ENCODE measurements at regions not wholly inside any gene's neighbourhood (a gene's known extent, or its start where the extent isn't known, plus 50 kb on each side); places are given as distances from the start of the nearest gene placed in this dataset.
"Not testable (repeated sequence)": the region's sequence is repeated elsewhere in the genome, so short reads cannot be mapped to it uniquely, and the experiment has no call there.

- DNase-seq (ENCODE audit: low spot score), result no peak
Measured at GRCh38 chr2:234193977-234194563, 143.6 kb downstream of the SPP2 start.

- peak; percentile 15 for DNase-seq (ENCODE audit: low spot score)
Measured at GRCh38 chr2:234191819-234192407, 141.4 kb downstream of the SPP2 start.

DNA sequence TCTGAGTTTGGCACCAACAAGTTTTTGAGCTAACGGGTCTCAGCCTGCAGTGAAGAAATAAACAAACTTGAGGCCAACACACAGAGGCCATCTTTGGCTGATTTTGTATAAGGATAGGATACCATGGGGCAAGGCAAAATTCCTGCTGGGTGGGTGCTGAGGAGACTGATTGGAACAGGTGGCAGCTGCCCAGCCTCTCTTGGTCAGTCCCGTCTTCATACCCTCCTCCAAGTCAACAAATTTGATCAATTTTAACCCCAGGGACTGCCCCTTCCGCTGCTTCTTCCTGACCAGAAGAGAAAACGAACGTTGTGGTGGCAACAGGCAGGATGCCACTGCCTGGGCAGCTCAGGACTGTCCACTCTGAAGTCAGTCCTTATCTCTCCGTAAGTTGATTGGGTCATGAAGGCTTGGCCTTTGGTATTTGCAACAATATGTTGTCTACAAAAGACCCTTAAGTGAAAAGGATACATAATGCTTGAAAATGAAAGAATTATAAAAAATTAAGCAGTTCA, 139.3 kb downstream of the SPP2 start:
- no peak for DNase-seq (ENCODE audit: low spot score)

DNA sequence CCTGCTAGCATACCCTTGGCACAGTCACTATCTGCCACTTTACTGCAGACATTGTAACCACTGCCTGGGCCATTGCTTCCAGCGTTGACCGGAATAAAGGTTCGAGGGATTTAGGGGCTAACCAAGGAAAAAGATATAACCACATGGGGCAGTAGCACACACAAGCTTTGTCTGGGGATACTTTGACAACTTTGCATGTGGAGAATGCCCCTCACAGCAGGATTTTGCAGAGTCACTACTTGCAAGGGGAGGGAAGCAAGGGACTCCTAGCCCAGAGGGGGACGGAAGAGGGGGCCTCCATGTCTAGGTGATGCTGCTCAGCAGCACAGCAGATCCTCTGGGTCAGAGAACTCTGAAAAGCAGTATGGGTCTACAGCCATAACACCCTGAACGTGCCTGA, 138.7 kb downstream of the SPP2 start:
- no peak for DNase-seq (ENCODE audit: low spot score)

GRCh38 chr2:234187646-234188174, 137.2 kb downstream of the SPP2 start:
- no peak for DNase-seq (ENCODE audit: low spot score)

- DNase-seq (ENCODE audit: low spot score), result no peak
Measured at GRCh38 chr2:234181121-234181520, 130.6 kb downstream of the SPP2 start.

- DNase-seq (ENCODE audit: low spot score), result no peak
Measured at GRCh38 chr2:234179031-234179363, 128.5 kb downstream of the SPP2 start.

GRCh38 chr2:234178330-234179030, 128.0 kb downstream of the SPP2 start:
- DNase-seq (ENCODE audit: low spot score), result no peak

DNA sequence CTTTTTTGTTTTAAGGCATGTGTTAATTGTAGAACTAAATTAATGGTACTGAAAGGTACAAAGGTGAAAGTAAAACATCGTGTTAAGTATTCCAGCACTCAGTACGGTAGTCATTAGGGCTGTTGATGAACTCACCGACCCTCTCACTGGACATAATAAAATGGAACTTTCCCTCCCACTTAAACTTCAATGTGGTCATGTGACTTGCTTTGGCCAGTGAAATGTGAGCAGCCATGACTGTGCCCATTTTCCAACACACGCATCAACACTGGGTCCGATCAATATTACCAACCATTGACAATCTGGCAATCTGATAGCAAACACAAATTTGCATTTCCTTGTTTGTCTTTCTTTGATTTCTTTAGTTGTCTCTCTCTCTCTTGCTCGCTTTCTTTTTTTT, 125.1 kb downstream of the SPP2 start:
- no peak for DNase-seq (ENCODE audit: low spot score)

- no peak for DNase-seq (ENCODE audit: low spot score)
Measured at GRCh38 chr2:234174742-234175141, 124.2 kb downstream of the SPP2 start.

GRCh38 chr2:234172532-234172931, 122.0 kb downstream of the SPP2 start:
- DNase-seq (ENCODE audit: low spot score), result no peak

GRCh38 chr2:234172066-234172465, 121.6 kb downstream of the SPP2 start:
- DNase-seq (ENCODE audit: low spot score), result no peak

DNA sequence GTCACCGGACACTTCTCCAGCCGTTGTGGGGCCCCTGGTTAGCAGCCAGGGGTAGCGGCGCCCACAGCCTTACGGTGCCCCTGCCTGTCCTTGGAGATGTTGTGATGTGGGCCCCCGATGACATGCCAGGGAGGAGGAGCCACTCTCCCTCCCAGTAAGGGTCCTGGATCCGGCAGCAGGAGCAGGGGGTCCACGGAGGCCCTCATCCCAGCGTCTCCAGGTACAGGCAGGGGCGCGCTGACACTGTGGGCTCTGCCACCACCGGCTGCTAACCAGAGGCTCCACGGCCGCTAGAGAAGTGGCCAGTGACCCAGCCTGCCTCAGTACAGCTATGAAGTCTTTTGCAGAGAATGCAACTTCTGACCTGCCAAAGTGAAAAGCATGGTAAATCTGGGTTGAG, 121.2 kb downstream of the SPP2 start:
- DNase-seq (ENCODE audit: low spot score), result no peak

DNA sequence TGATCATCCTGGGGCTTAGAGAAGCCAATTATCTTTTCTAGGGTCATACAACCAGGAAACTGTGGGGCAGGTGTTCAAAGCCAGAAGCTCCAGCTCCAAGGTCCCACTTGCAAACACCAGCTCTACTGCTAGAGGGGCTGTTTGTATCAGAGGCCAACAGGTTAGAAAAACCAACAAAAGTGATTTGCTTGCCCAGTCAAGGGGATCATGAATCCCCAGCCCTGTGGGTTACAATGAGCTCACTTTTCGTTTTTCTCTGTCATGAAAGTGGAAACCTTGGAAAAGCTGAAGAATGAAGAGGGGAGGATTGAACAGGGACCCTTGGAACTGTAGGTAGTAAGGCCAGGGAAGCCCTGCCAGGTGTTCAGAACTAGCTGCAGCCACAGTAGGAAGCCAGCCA, 119.2 kb downstream of the SPP2 start:
- no peak for DNase-seq (ENCODE audit: low spot score)

- not testable (repeated sequence) for DNase-seq (ENCODE audit: low spot score)
Measured at GRCh38 chr2:234168605-234169570, 118.4 kb downstream of the SPP2 start.

DNA sequence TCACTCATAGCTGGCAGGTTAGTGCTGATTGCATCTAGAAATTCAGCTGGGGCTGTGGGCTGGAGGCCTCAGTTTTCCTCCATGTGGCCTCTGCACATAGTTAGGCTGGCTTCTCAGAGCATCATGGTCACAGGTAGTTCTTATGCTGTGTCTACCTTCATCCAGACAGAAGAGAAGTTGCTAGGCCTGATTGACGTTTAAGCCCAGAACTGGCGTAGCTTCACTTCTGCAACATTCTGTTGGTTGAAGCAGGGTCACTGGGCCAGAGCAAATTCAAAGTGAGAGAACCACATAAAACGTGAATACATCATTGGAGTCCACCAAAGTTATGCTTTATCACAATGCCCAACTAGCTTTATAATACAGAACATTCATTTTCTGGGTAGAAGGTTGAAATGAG, 116.0 kb downstream of the SPP2 start:
- DNase-seq (ENCODE audit: low spot score), result no peak

- DNase-seq (ENCODE audit: low spot score), result no peak
Measured at GRCh38 chr2:234165421-234165820, 114.9 kb downstream of the SPP2 start.

- DNase-seq (ENCODE audit: low spot score), result no peak
Measured at GRCh38 chr2:234164493-234165413, 114.3 kb downstream of the SPP2 start.

- no peak for DNase-seq (ENCODE audit: low spot score)
Measured at GRCh38 chr2:234163510-234164045, 113.1 kb downstream of the SPP2 start.

- DNase-seq (ENCODE audit: low spot score), result no peak
Measured at GRCh38 chr2:234162861-234163260, 112.4 kb downstream of the SPP2 start.

- no peak for DNase-seq (ENCODE audit: low spot score)
Measured at GRCh38 chr2:234161932-234162331, 111.4 kb downstream of the SPP2 start.

All from Ammon's horn (tissue), 1 donor.